SK-N-SH treated with all-trans-retinoic acid at 6 μM for 48 hours (cell line): ENCODE measurements at regions not wholly inside any gene's neighbourhood (a gene's known extent, or its start where the extent isn't known, plus 50 kb on each side); places are given as distances from the start of the nearest gene placed in this dataset.

Experiments
- BACH2 ChIP-seq: fragments of 250-450 bp; sonication (Bioruptor Pico); IDR thresholded peaks from 2 replicates; pipeline ENCODE4 v1.9.0; 2021; ENCODE audit warnings: mild to moderate bottlenecking, borderline replicate concordance
- ISL1 ChIP-seq: fragments of 250-450 bp; sonication (Bioruptor Pico); IDR thresholded peaks from 2 replicates; pipeline ENCODE4 v2.1.2; 2022; ENCODE audit warnings: mild to moderate bottlenecking, moderate library complexity
- OSR1 ChIP-seq: fragments of 250-450 bp; sonication (Bioruptor Pico); IDR thresholded peaks from 2 replicates; pipeline ENCODE4 v1.8.0; 2022; ENCODE audit warnings: moderate library complexity, mild to moderate bottlenecking, inconsistent platforms
- PPARA ChIP-seq: fragments of 250-450 bp; sonication (Bioruptor Pico); IDR thresholded peaks from 2 replicates; pipeline ENCODE4 v1.5.0; 2020; ENCODE audit warnings: mild to moderate bottlenecking, borderline replicate concordance
- ZC3H10 ChIP-seq: fragments of 250-450 bp; sonication (Bioruptor Pico); IDR thresholded peaks from 2 replicates; pipeline ENCODE4 v1.5.1; 2021; ENCODE audit warnings: mild to moderate bottlenecking, moderate library complexity
- ZFP3 ChIP-seq: fragments of 250-450 bp; sonication (Bioruptor Pico); IDR thresholded peaks from 2 replicates; pipeline ENCODE4 v1.5.0; 2020; ENCODE audit warnings: mild to moderate bottlenecking, moderate library complexity
- ZNF8 ChIP-seq: fragments of 450-650 bp; formaldehyde crosslinking; IDR thresholded peaks from 2 replicates; pipeline ENCODE4 v1.5.0; 2020; ENCODE audit warnings: mild to moderate bottlenecking, moderate library complexity
- TF ChIP-seq, protein P1 (sequence below): fragments of 250-450 bp; sonication (Bioruptor Pico); IDR thresholded peaks from 2 replicates; pipeline ENCODE4 v1.5.1; 2020; ENCODE audit warnings: low read depth, mild to moderate bottlenecking, moderate library complexity
- TF ChIP-seq, protein P2 (sequence below): fragments of 250-450 bp; sonication (Bioruptor Pico); IDR thresholded peaks from 2 replicates; pipeline ENCODE4 v1.8.0; 2020; ENCODE audit warnings: mild to moderate bottlenecking, moderate library complexity, borderline replicate concordance
- TF ChIP-seq, protein P3 (sequence below): fragments of 250-450 bp; sonication (Bioruptor Pico); IDR thresholded peaks from 2 replicates; pipeline ENCODE4 v1.8.0; 2021; ENCODE audit warnings: low read depth, mild to moderate bottlenecking, moderate library complexity, borderline replicate concordance
- TF ChIP-seq, protein P4 (sequence below): fragments of 250-450 bp; sonication (Bioruptor Pico); IDR thresholded peaks from 2 replicates; pipeline ENCODE4 v1.5.1; 2021; ENCODE audit warnings: mild to moderate bottlenecking, moderate library complexity

DNA sequence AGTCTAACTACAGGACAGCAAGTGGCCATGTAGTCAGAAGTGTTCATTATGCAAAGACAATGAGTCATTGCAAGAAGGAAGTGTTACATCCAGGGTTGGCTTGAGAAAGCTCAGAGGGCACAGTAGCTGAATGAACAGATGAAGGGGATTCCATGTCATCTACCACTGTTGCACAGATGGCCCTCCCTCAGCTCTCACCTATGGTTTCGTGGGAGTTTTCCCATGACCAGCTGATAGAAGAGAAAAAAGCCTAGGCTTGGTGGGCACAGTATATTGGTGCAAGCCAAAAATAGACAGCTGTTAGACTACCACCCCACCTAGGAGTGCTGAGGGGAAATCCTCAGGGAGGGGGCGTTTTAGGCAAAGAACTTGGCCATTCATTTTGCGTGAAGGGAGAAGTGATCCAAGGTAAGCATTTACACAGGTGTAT, 217.0 kb downstream of the DMRT2 start:
- TF ChIP-seq ISL1 (no peak), ZC3H10 (CRISPR knock-in tag) (no peak), ZNF8 (CRISPR knock-in tag) (no peak), BACH2 (CRISPR knock-in tag) (no peak), PPARA (CRISPR knock-in tag) (no peak), ZFP3 (no peak), OSR1 (CRISPR knock-in tag) (no peak)
- TF ChIP-seq, protein P1, sequence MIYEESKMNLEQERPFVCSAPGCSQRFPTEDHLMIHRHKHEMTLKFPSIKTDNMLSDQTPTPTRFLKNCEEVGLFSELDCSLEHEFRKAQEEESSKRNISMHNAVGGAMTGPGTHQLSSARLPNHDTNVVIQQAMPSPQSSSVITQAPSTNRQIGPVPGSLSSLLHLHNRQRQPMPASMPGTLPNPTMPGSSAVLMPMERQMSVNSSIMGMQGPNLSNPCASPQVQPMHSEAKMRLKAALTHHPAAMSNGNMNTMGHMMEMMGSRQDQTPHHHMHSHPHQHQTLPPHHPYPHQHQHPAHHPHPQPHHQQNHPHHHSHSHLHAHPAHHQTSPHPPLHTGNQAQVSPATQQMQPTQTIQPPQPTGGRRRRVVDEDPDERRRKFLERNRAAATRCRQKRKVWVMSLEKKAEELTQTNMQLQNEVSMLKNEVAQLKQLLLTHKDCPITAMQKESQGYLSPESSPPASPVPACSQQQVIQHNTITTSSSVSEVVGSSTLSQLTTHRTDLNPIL (CRISPR knock-in tag): no peak
- TF ChIP-seq, protein P2, sequence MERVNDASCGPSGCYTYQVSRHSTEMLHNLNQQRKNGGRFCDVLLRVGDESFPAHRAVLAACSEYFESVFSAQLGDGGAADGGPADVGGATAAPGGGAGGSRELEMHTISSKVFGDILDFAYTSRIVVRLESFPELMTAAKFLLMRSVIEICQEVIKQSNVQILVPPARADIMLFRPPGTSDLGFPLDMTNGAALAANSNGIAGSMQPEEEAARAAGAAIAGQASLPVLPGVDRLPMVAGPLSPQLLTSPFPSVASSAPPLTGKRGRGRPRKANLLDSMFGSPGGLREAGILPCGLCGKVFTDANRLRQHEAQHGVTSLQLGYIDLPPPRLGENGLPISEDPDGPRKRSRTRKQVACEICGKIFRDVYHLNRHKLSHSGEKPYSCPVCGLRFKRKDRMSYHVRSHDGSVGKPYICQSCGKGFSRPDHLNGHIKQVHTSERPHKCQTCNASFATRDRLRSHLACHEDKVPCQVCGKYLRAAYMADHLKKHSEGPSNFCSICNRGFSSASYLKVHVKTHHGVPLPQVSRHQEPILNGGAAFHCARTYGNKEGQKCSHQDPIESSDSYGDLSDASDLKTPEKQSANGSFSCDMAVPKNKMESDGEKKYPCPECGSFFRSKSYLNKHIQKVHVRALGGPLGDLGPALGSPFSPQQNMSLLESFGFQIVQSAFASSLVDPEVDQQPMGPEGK (CRISPR knock-in tag): no peak
- TF ChIP-seq, protein P3, sequence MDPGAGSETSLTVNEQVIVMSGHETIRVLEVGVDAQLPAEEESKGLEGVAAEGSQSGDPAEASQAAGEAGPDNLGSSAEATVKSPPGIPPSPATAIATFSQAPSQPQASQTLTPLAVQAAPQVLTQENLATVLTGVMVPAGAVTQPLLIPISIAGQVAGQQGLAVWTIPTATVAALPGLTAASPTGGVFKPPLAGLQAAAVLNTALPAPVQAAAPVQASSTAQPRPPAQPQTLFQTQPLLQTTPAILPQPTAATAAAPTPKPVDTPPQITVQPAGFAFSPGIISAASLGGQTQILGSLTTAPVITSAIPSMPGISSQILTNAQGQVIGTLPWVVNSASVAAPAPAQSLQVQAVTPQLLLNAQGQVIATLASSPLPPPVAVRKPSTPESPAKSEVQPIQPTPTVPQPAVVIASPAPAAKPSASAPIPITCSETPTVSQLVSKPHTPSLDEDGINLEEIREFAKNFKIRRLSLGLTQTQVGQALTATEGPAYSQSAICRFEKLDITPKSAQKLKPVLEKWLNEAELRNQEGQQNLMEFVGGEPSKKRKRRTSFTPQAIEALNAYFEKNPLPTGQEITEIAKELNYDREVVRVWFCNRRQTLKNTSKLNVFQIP (CRISPR knock-in tag): no peak
- TF ChIP-seq, protein P4, sequence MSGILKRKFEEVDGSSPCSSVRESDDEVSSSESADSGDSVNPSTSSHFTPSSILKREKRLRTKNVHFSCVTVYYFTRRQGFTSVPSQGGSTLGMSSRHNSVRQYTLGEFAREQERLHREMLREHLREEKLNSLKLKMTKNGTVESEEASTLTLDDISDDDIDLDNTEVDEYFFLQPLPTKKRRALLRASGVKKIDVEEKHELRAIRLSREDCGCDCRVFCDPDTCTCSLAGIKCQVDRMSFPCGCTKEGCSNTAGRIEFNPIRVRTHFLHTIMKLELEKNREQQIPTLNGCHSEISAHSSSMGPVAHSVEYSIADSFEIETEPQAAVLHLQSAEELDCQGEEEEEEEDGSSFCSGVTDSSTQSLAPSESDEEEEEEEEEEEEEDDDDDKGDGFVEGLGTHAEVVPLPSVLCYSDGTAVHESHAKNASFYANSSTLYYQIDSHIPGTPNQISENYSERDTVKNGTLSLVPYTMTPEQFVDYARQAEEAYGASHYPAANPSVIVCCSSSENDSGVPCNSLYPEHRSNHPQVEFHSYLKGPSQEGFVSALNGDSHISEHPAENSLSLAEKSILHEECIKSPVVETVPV: no peak
